ENCODE measurements at regions not wholly inside any gene's neighbourhood (a gene's known extent, or its start where the extent isn't known, plus 50 kb on each side); places are given as distances from the start of the nearest gene placed in this dataset.

GRCh38 chr2:35827086-35827485 lies 528.5 kb upstream of the CRIM1 start:
- Histone ChIP-seq H3K9me3 (ENCODE audit: insufficient read depth, low read depth, low read length) (no peaks in the 10 kb centered on the region), H4K20me1 (ENCODE audit: insufficient read depth, low read length, poor library complexity, severe bottlenecking) (no peaks in the 10 kb centered on the region), H3K36me3 (ENCODE audit: insufficient read depth, low read length) (no peaks in the 10 kb centered on the region), H3F3A (ENCODE audit: low read depth) (no peaks in the 10 kb centered on the region), H3K27me3 (ENCODE audit: insufficient read depth, low read length, poor library complexity, severe bottlenecking) (no peaks in the 10 kb centered on the region), H3K4me2 (ENCODE audit: low read depth, low read length, poor library complexity, severe bottlenecking) (no peak overlapping the region), H2AFZ (ENCODE audit: low read length) (no peak overlapping the region), H3K79me2 (ENCODE audit: insufficient read depth, low read length) (no peaks in the 10 kb centered on the region), H3K4me3 (ENCODE audit: low read length, poor library complexity, severe bottlenecking) (no peak overlapping the region), H3K9ac (ENCODE audit: low read depth, low read length, poor library complexity, severe bottlenecking) (no peak overlapping the region), H3K9me2 (replicated peaks; ENCODE audit: low read depth, low read length) (no peaks in the 10 kb centered on the region), H3K4me1 (ENCODE audit: insufficient read depth, low read length, poor library complexity, severe bottlenecking) (no peaks in the 10 kb centered on the region)
- no peak for TF ChIP-seq EZH2phosphoT487 (IDR thresholded peaks at IDR 0.05; ENCODE audit: borderline replicate concordance)
- TF ChIP-seq CTCF (conservative IDR thresholded peaks at IDR 0.05; ENCODE audit: low read length): no peak

GRCh38 chr2:35822716-35823115 lies 532.9 kb upstream of the CRIM1 start:
- no peaks in the 10 kb centered on the region for H3K9me2 ChIP-seq (replicated peaks; ENCODE audit: low read depth, low read length)
- no peaks in the 10 kb centered on the region for H3K27me3 ChIP-seq (ENCODE audit: insufficient read depth, low read length, poor library complexity, severe bottlenecking)
- TF ChIP-seq EZH2phosphoT487 (IDR thresholded peaks at IDR 0.05; ENCODE audit: borderline replicate concordance) (no peak), CTCF (conservative IDR thresholded peaks at IDR 0.05; ENCODE audit: low read length) (no peak)
- H3K79me2 ChIP-seq (ENCODE audit: insufficient read depth, low read length): no peaks in the 10 kb centered on the region
- no peaks in the 10 kb centered on the region for H3K36me3 ChIP-seq (ENCODE audit: insufficient read depth, low read length)
- no peaks in the 10 kb centered on the region for H3F3A ChIP-seq (ENCODE audit: low read depth)
- no peak overlapping the region for H3K4me3 ChIP-seq (ENCODE audit: low read length, poor library complexity, severe bottlenecking)
- H3K4me1 ChIP-seq (ENCODE audit: insufficient read depth, low read length, poor library complexity, severe bottlenecking): no peaks in the 10 kb centered on the region
- no peaks in the 10 kb centered on the region for H3K9me3 ChIP-seq (ENCODE audit: insufficient read depth, low read depth, low read length)
- H3K9ac ChIP-seq (ENCODE audit: low read depth, low read length, poor library complexity, severe bottlenecking): no peak overlapping the region
- H4K20me1 ChIP-seq (ENCODE audit: insufficient read depth, low read length, poor library complexity, severe bottlenecking): no peaks in the 10 kb centered on the region
- H2AFZ ChIP-seq (ENCODE audit: low read length): no peak overlapping the region
- no peak overlapping the region for H3K4me2 ChIP-seq (ENCODE audit: low read depth, low read length, poor library complexity, severe bottlenecking)

- H3K4me1 ChIP-seq (ENCODE audit: insufficient read depth, low read length, poor library complexity, severe bottlenecking): no peaks in the 10 kb centered on the region
- TF ChIP-seq EZH2phosphoT487 (IDR thresholded peaks at IDR 0.05; ENCODE audit: borderline replicate concordance) (no peak), CTCF (conservative IDR thresholded peaks at IDR 0.05; ENCODE audit: low read length) (no peak)
- no peak overlapping the region for H3K4me2 ChIP-seq (ENCODE audit: low read depth, low read length, poor library complexity, severe bottlenecking)
- H3K79me2 ChIP-seq (ENCODE audit: insufficient read depth, low read length): no peaks in the 10 kb centered on the region
- H3K9me3 ChIP-seq (ENCODE audit: insufficient read depth, low read depth, low read length): no peaks in the 10 kb centered on the region
- H2AFZ ChIP-seq (ENCODE audit: low read length): no peak overlapping the region
- H3K27me3 ChIP-seq (ENCODE audit: insufficient read depth, low read length, poor library complexity, severe bottlenecking): no peaks in the 10 kb centered on the region
- H4K20me1 ChIP-seq (ENCODE audit: insufficient read depth, low read length, poor library complexity, severe bottlenecking): no peaks in the 10 kb centered on the region
- no peaks in the 10 kb centered on the region for H3K36me3 ChIP-seq (ENCODE audit: insufficient read depth, low read length)
- no peaks in the 10 kb centered on the region for H3F3A ChIP-seq (ENCODE audit: low read depth)
- H3K9ac ChIP-seq (ENCODE audit: low read depth, low read length, poor library complexity, severe bottlenecking): no peak overlapping the region
- no peaks in the 10 kb centered on the region for H3K9me2 ChIP-seq (replicated peaks; ENCODE audit: low read depth, low read length)
- H3K4me3 ChIP-seq (ENCODE audit: low read length, poor library complexity, severe bottlenecking): no peak overlapping the region
Observed at GRCh38 chr2:35821675-35822074, 533.9 kb upstream of the CRIM1 start.
